Ovary (tissue), 3 donors: ENCODE measurements at regions not wholly inside any gene's neighbourhood (a gene's known extent, or its start where the extent isn't known, plus 50 kb on each side); places are given as distances from the start of the nearest gene placed in this dataset.
"Not testable (repeated sequence)": the region's sequence is repeated elsewhere in the genome, so short reads cannot be mapped to it uniquely, and the experiment has no call there.

Experiments used
- EP300 ChIP-seq: sonication (generic); formaldehyde crosslinking; IDR thresholded peaks from one replicate; pipeline ENCODE4 v1.6.1; 2017; ENCODE audit warnings: antibody characterized with exemption
- POLR2A ChIP-seq: fragments of 450-650 bp; IDR thresholded peaks from one replicate; pipeline ENCODE4 v1.6.1; 2017; ENCODE audit warnings: antibody characterized with exemption, mild to moderate bottlenecking, moderate library complexity
- TF ChIP-seq, protein P1 (sequence below), 3 donors: fragments of 450-650 bp in 2 of 3; fragments of 200-600 bp in 1 of 3; IDR thresholded peaks; one replicate each; pipeline versions ENCODE4 v1.5.1 to v1.8.0; 2016 to 2022; ENCODE audit warnings: antibody characterized with exemption in 3 of 3, mild to moderate bottlenecking in 1 of 3
- donor health status: DM: no; HTN: no; CAD: no.

GRCh38 chr7:142636107-142636506 is 113.2 kb upstream of the PRSS1 start:
- TF ChIP-seq, protein P1, sequence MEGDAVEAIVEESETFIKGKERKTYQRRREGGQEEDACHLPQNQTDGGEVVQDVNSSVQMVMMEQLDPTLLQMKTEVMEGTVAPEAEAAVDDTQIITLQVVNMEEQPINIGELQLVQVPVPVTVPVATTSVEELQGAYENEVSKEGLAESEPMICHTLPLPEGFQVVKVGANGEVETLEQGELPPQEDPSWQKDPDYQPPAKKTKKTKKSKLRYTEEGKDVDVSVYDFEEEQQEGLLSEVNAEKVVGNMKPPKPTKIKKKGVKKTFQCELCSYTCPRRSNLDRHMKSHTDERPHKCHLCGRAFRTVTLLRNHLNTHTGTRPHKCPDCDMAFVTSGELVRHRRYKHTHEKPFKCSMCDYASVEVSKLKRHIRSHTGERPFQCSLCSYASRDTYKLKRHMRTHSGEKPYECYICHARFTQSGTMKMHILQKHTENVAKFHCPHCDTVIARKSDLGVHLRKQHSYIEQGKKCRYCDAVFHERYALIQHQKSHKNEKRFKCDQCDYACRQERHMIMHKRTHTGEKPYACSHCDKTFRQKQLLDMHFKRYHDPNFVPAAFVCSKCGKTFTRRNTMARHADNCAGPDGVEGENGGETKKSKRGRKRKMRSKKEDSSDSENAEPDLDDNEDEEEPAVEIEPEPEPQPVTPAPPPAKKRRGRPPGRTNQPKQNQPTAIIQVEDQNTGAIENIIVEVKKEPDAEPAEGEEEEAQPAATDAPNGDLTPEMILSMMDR (IDR thresholded peaks at IDR 0.05), result not testable (repeated sequence)
- TF ChIP-seq POLR2A, EP300: not testable (repeated sequence)
